Naive thymus-derived CD4-positive, alpha-beta T cell (primary cell): ENCODE measurements at regions not wholly inside any gene's neighbourhood (a gene's known extent, or its start where the extent isn't known, plus 50 kb on each side); places are given as distances from the start of the nearest gene placed in this dataset.

Source experiments
- ATAC-seq: fragments of 150-1000 bp; cut with Tn5 transposase; 2 replicates; pipeline ENCODE4 v1.10.0; 2021; ENCODE audit warnings: mild to moderate bottlenecking, moderate library complexity
- CTCF ChIA-PET: fragments of 350-600 bp; sonication (Branson Sonifier 250); formaldehyde crosslinking; loops from one replicate; lab custom pipeline; 2021; ENCODE audit warnings: antibody characterized with exemption; lab: Charles Lee
- POLR2A ChIA-PET: fragments of 350-600 bp; sonication (Branson Sonifier 250); formaldehyde crosslinking; loops from one replicate; lab custom pipeline; 2021; ENCODE audit warnings: antibody characterized with exemption, inconsistent platforms; lab: Charles Lee
- DNase-seq, 9 donors: peaks; one replicate each; pipeline versions ENCODE4 v3.0.0 to v3.0.0-alpha.2; 2020 to 2022; ENCODE audit warnings: mixed read lengths in 1 of 9
- H3K27ac ChIP-seq: one replicate; pipeline ENCODE4 v1.7.0; 2013; ENCODE audit warnings: mild to moderate bottlenecking, low read depth, low read length, moderate library complexity
- H3K27me3 ChIP-seq, 2 donors: one replicate each; pipeline ENCODE4 v1.7.0; 2013; ENCODE audit warnings: low read length in 2 of 2, mild to moderate bottlenecking in 2 of 2, moderate library complexity in 2 of 2; ENCODE audit not compliant: control insufficient read depth in 2 of 2, insufficient read depth in 2 of 2
- H3K36me3 ChIP-seq, 3 experiments: 1 replicate in 2 of 3; 2 replicates in 1 of 3; pipeline ENCODE4 v1.7.0; 2013; ENCODE audit warnings: low read length in 3 of 3, mild to moderate bottlenecking in 3 of 3, moderate library complexity in 1 of 3; ENCODE audit not compliant: insufficient read depth in 3 of 3, control insufficient read depth in 2 of 3
- H3K4me1 ChIP-seq, 2 donors: one replicate each; pipeline ENCODE4 v1.7.0; 2013; ENCODE audit warnings: low read length in 2 of 2, mild to moderate bottlenecking in 2 of 2, moderate library complexity in 1 of 2; ENCODE audit not compliant: control insufficient read depth in 2 of 2, insufficient read depth in 2 of 2
- H3K4me3 ChIP-seq: 2 replicates; pipeline ENCODE4 v1.7.0; 2013; ENCODE audit warnings: mild to moderate bottlenecking, low read length
- H3K9me3 ChIP-seq, 3 experiments: 1 replicate in 2 of 3; 2 replicates in 1 of 3; pipeline ENCODE4 v1.7.0; 2013; ENCODE audit warnings: low read length in 3 of 3; ENCODE audit not compliant: control insufficient read depth in 2 of 3
- H3K27ac Mint-ChIP-seq, 9 donors: one replicate each; pipeline ENCODE4 v1.8.0; 2020 to 2022; ENCODE audit warnings: mixed read lengths in 9 of 9, mild to moderate bottlenecking in 8 of 9, moderate library complexity in 5 of 9, inconsistent platforms in 2 of 9
- H3K27me3 Mint-ChIP-seq, 5 donors: one replicate each; pipeline ENCODE4 v1.8.0; 2021 to 2022; ENCODE audit warnings: mixed read lengths in 5 of 5, mild to moderate bottlenecking in 1 of 5
- H3K36me3 Mint-ChIP-seq, 5 donors: one replicate each; pipeline ENCODE4 v1.8.0; 2020 to 2022; ENCODE audit warnings: mixed read lengths in 5 of 5, mild to moderate bottlenecking in 3 of 5, inconsistent platforms in 1 of 5
- H3K4me1 Mint-ChIP-seq, 7 donors: one replicate each; pipeline ENCODE4 v1.8.0; 2020 to 2022; ENCODE audit warnings: mixed read lengths in 7 of 7, mild to moderate bottlenecking in 3 of 7, inconsistent platforms in 1 of 7
- H3K4me3 Mint-ChIP-seq, 10 donors: one replicate each; pipeline ENCODE4 v1.8.0; 2020 to 2022; ENCODE audit warnings: mild to moderate bottlenecking in 10 of 10, mixed read lengths in 10 of 10, moderate library complexity in 6 of 10, inconsistent platforms in 2 of 10
- H3K9me3 Mint-ChIP-seq, 11 donors: one replicate each; pipeline ENCODE4 v1.8.0; 2020 to 2022; ENCODE audit warnings: mixed read lengths in 11 of 11, mild to moderate bottlenecking in 4 of 11, inconsistent platforms in 1 of 11, moderate library complexity in 1 of 11
- intact Hi-C, 2 donors: fragments of 100-400 bp; cut with micrococcal nuclease; formaldehyde crosslinking; loops; one replicate each; pipeline ENCODE4 v1.15.1; 2023

GRCh38 chr7:115102738-115103137 is 180.8 kb downstream of the MDFIC start:
- no peaks in the 10 kb centered on the region for H3K27me3 Mint-ChIP-seq
- Histone ChIP-seq H3K4me1 (no peaks in the 10 kb centered on the region), H3K36me3 (no peaks in the 10 kb centered on the region), H3K27me3 (no peaks in the 10 kb centered on the region), H3K4me3 (no peak overlapping the region), H3K9me3 (no peaks in the 10 kb centered on the region), H3K27ac (no peak overlapping the region)
- no peak overlapping the region for H3K27ac Mint-ChIP-seq
- H3K4me3 Mint-ChIP-seq: no peak overlapping the region
- no peaks in the 10 kb centered on the region for H3K9me3 Mint-ChIP-seq
- CTCF ChIA-PET: no interaction called here
- H3K4me1 Mint-ChIP-seq: no peaks in the 10 kb centered on the region
- intact Hi-C loops: no loop called here
- POLR2A ChIA-PET: interaction anchor here (0.7 kb wide), 2 partner anchors 8 to 13 kb away, joined by 3 read pairs; no protein-coding TSS in a partner anchor
- ATAC-seq (no peak), DNase-seq (no peak)
- H3K36me3 Mint-ChIP-seq: peaks cover 0 to 3% (median 0%) of the 10 kb centered on the region in 5 donors

- intact Hi-C loops: no loop called here
- no peak overlapping the region for H3K4me3 Mint-ChIP-seq
- no peak overlapping the region for H3K27ac Mint-ChIP-seq
- H3K9me3 ChIP-seq: no peaks in the 10 kb centered on the region
- no peak overlapping the region for H3K4me3 ChIP-seq
- CTCF ChIA-PET: no interaction called here
- no peak overlapping the region for H3K27ac ChIP-seq
- no peaks in the 10 kb centered on the region for H3K36me3 Mint-ChIP-seq
- DNase-seq: no peak
- ATAC-seq: no peak
- H3K4me1 ChIP-seq: no peaks in the 10 kb centered on the region
- H3K27me3 Mint-ChIP-seq: no peaks in the 10 kb centered on the region
- POLR2A ChIA-PET: no interaction called here
- H3K9me3 Mint-ChIP-seq: peaks cover 0 to 2% (median 0%) of the 10 kb centered on the region in 11 donors
- no peaks in the 10 kb centered on the region for H3K36me3 ChIP-seq
- peaks cover 0 to 3% (median 0%) of the 10 kb centered on the region in 7 donors for H3K4me1 Mint-ChIP-seq
- H3K27me3 ChIP-seq: no peaks in the 10 kb centered on the region
These were observed 179.3 kb downstream of the MDFIC start for GRCh38 chr7:115101199-115101598.

GRCh38 chr7:115099906-115100305 is 178.0 kb downstream of the MDFIC start:
- Histone ChIP-seq H3K4me1 (no peaks in the 10 kb centered on the region), H3K27ac (no peak overlapping the region), H3K36me3 (no peaks in the 10 kb centered on the region), H3K4me3 (no peak overlapping the region), H3K27me3 (no peaks in the 10 kb centered on the region), H3K9me3 (no peaks in the 10 kb centered on the region)
- intact Hi-C loops: no loop called here
- Mint-ChIP-seq H3K27me3 (peaks cover 0 to 5% (median 0%) of the 10 kb centered on the region in 5 donors), H3K4me3 (no peak overlapping the region), H3K27ac (no peak overlapping the region), H3K36me3 (no peaks in the 10 kb centered on the region), H3K4me1 (peaks cover 0 to 5% (median 0%) of the 10 kb centered on the region in 7 donors), H3K9me3 (peaks cover 0 to 2% (median 0%) of the 10 kb centered on the region in 11 donors)
- DNase-seq: no peak
- CTCF ChIA-PET: no interaction called here
- ATAC-seq: no peak
- POLR2A ChIA-PET: no interaction called here

- H3K4me3 Mint-ChIP-seq: no peak overlapping the region
- no peak overlapping the region for H3K27ac ChIP-seq
- ChIA-PET CTCF (no interaction called here), POLR2A (no interaction called here)
- no peaks in the 10 kb centered on the region for H3K27me3 ChIP-seq
- H3K4me3 ChIP-seq: no peak overlapping the region
- peaks cover 0 to 11% (median 5%) of the 10 kb centered on the region in 5 donors for H3K27me3 Mint-ChIP-seq
- no peaks in the 10 kb centered on the region for H3K36me3 Mint-ChIP-seq
- DNase-seq: no peak
- H3K4me1 ChIP-seq: no peaks in the 10 kb centered on the region
- no peaks in the 10 kb centered on the region for H3K9me3 ChIP-seq
- no peak for ATAC-seq
- no peak overlapping the region for H3K27ac Mint-ChIP-seq
- peaks cover 0 to 7% (median 0%) of the 10 kb centered on the region in 7 donors for H3K4me1 Mint-ChIP-seq
- intact Hi-C loops: no loop called here
- H3K36me3 ChIP-seq: no peaks in the 10 kb centered on the region
- peaks cover 0 to 2% (median 0%) of the 10 kb centered on the region in 11 donors for H3K9me3 Mint-ChIP-seq
These were observed 175.3 kb downstream of the MDFIC start for GRCh38 chr7:115097175-115097671.

- Histone ChIP-seq H3K9me3 (no peaks in the 10 kb centered on the region), H3K36me3 (no peaks in the 10 kb centered on the region), H3K4me3 (no peak overlapping the region), H3K27me3 (no peaks in the 10 kb centered on the region), H3K4me1 (no peaks in the 10 kb centered on the region), H3K27ac (no peak overlapping the region)
- Mint-ChIP-seq H3K9me3 (peaks cover 0 to 2% (median 0%) of the 10 kb centered on the region in 11 donors), H3K36me3 (no peaks in the 10 kb centered on the region), H3K4me1 (peaks cover 0 to 7% (median 0%) of the 10 kb centered on the region in 7 donors), H3K27me3 (peaks cover 0 to 11% (median 5%) of the 10 kb centered on the region in 5 donors), H3K4me3 (no peak overlapping the region), H3K27ac (no peak overlapping the region)
- CTCF ChIA-PET: no interaction called here
- POLR2A ChIA-PET: no interaction called here
- no peak for DNase-seq
- intact Hi-C loops: no loop called here
- no peak for ATAC-seq
These were observed 174.4 kb downstream of the MDFIC start for GRCh38 chr7:115096262-115096661.

GRCh38 chr7:115094163-115094562 is 172.3 kb downstream of the MDFIC start:
- no peaks in the 10 kb centered on the region for H3K9me3 ChIP-seq
- H3K27me3 ChIP-seq: no peaks in the 10 kb centered on the region
- H3K4me3 ChIP-seq: no peak overlapping the region
- H3K4me1 ChIP-seq: no peaks in the 10 kb centered on the region
- Mint-ChIP-seq H3K27me3 (peaks cover 0 to 11% (median 5%) of the 10 kb centered on the region in 5 donors), H3K4me3 (no peak overlapping the region), H3K27ac (no peak overlapping the region), H3K4me1 (peaks cover 0 to 7% (median 0%) of the 10 kb centered on the region in 7 donors), H3K9me3 (peaks cover 0 to 2% (median 0%) of the 10 kb centered on the region in 11 donors), H3K36me3 (no peaks in the 10 kb centered on the region)
- intact Hi-C loops: no loop called here
- DNase-seq (no peak), ATAC-seq (no peak)
- ChIA-PET CTCF (no interaction called here), POLR2A (no interaction called here)
- no peak overlapping the region for H3K27ac ChIP-seq
- no peaks in the 10 kb centered on the region for H3K36me3 ChIP-seq

GRCh38 chr7:115088893-115089292 is 167.0 kb downstream of the MDFIC start:
- Mint-ChIP-seq H3K27ac (no peak overlapping the region), H3K9me3 (no peaks in the 10 kb centered on the region), H3K4me3 (no peak overlapping the region), H3K36me3 (no peaks in the 10 kb centered on the region), H3K27me3 (peaks cover 0 to 7% (median 2%) of the 10 kb centered on the region in 5 donors), H3K4me1 (peaks cover 0 to 7% (median 0%) of the 10 kb centered on the region in 7 donors)
- H3K9me3 ChIP-seq: no peaks in the 10 kb centered on the region
- no peak for DNase-seq
- no peak overlapping the region for H3K27ac ChIP-seq
- POLR2A ChIA-PET: interaction anchor here (0.6 kb wide), 2 partner anchors 14 to 1947 kb away, joined by 3 to 5 read pairs; no protein-coding TSS in a partner anchor
- intact Hi-C loops: no loop called here
- ATAC-seq: no peak
- CTCF ChIA-PET: interaction anchor here (0.8 kb wide), 1 partner anchor 224 kb away, joined by 3 read pairs; no protein-coding TSS in a partner anchor
- no peaks in the 10 kb centered on the region for H3K27me3 ChIP-seq
- H3K36me3 ChIP-seq: no peaks in the 10 kb centered on the region
- no peaks in the 10 kb centered on the region for H3K4me1 ChIP-seq
- no peak overlapping the region for H3K4me3 ChIP-seq
